K562 (cell line): ENCODE measurements at regions not wholly inside any gene's neighbourhood (a gene's known extent, or its start where the extent isn't known, plus 50 kb on each side); places are given as distances from the start of the nearest gene placed in this dataset.

Experiments used
- ATF2 ChIP-seq: sonication (generic); formaldehyde crosslinking; IDR thresholded peaks from 2 replicates; pipeline ENCODE4 v1.8.1; 2022; ENCODE audit warnings: missing genetic modification reagents
- ATF3 ChIP-seq, 2 experiments: fragments of 450-650 bp in 1 of 2; sonication (generic) in 1 of 2; formaldehyde crosslinking in 1 of 2; IDR thresholded peaks in 1 of 2; conservative IDR thresholded peaks in 1 of 2; 2 replicates each; pipeline versions ENCODE4 v1.6.1 to v1.8.1; 2016 to 2023; ENCODE audit warnings: mild to moderate bottlenecking in 2 of 2, moderate library complexity in 2 of 2, inconsistent platforms in 1 of 2, missing genetic modification reagents in 1 of 2
- HNRNPH1 ChIP-seq: fragments of 200-400 bp; formaldehyde crosslinking; optimal IDR thresholded peaks from 2 replicates; pipeline ENCODE3; 2017; ENCODE audit warnings: low read depth, mild to moderate bottlenecking, low read length, moderate library complexity
- PATZ1 ChIP-seq: fragments of 250-450 bp; sonication (Bioruptor Pico); IDR thresholded peaks from 2 replicates; pipeline ENCODE4 v1.5.0; 2020; ENCODE audit warnings: mild to moderate bottlenecking, borderline replicate concordance
- SUPT5H ChIP-seq: fragments of 450-650 bp; IDR thresholded peaks from 2 replicates; pipeline ENCODE4 v1.6.1; 2016
- ZNF146 ChIP-seq: IDR thresholded peaks from one replicate; pipeline ENCODE4 v1.6.1; 2018; ENCODE audit warnings: missing compliant biosample characterization; ENCODE audit not compliant: unreplicated experiment
- ZNF280A ChIP-seq: fragments of 450-650 bp; IDR thresholded peaks from 2 replicates; pipeline ENCODE4 v1.6.1; 2018; ENCODE audit warnings: mild to moderate bottlenecking, low read depth; ENCODE audit not compliant: partially characterized antibody

GRCh38 chr16:11429823-11430222 is 84.6 kb downstream of the RMI2 start (continued):
- TF ChIP-seq ZNF280A (no peak), ATF3 (IDR thresholded peaks at IDR 0.05) (no peak), ATF3 (CRISPR knock-in tag; conservative IDR thresholded peaks at IDR 0.05) (no peak), SUPT5H (no peak), ATF2 (CRISPR knock-in tag) (no peak), HNRNPH1 (no peak), PATZ1 (CRISPR knock-in tag) (no peak), ZNF146 (CRISPR knock-in tag) (no peak)
